ENCODE measurements at regions not wholly inside any gene's neighbourhood (a gene's known extent, or its start where the extent isn't known, plus 50 kb on each side); places are given as distances from the start of the nearest gene placed in this dataset.

GRCh38 chr13:97072297-97072696 lies 78.0 kb upstream of the OXGR1 start:
- H2AFZ ChIP-seq (ENCODE audit: low read length) = no peak overlapping the region
- H3K27ac ChIP-seq (ENCODE audit: insufficient read depth, low read length) = no peak overlapping the region
- H3K9ac ChIP-seq (ENCODE audit: insufficient read depth, low read length) = no peak overlapping the region
- H3K4me2 ChIP-seq (ENCODE audit: extremely low read depth, insufficient read depth, low read length) = no peak overlapping the region
- TF ChIP-seq, protein P1, sequence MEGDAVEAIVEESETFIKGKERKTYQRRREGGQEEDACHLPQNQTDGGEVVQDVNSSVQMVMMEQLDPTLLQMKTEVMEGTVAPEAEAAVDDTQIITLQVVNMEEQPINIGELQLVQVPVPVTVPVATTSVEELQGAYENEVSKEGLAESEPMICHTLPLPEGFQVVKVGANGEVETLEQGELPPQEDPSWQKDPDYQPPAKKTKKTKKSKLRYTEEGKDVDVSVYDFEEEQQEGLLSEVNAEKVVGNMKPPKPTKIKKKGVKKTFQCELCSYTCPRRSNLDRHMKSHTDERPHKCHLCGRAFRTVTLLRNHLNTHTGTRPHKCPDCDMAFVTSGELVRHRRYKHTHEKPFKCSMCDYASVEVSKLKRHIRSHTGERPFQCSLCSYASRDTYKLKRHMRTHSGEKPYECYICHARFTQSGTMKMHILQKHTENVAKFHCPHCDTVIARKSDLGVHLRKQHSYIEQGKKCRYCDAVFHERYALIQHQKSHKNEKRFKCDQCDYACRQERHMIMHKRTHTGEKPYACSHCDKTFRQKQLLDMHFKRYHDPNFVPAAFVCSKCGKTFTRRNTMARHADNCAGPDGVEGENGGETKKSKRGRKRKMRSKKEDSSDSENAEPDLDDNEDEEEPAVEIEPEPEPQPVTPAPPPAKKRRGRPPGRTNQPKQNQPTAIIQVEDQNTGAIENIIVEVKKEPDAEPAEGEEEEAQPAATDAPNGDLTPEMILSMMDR (conservative IDR thresholded peaks at IDR 0.05 in 1 of 2, IDR thresholded peaks at IDR 0.05 in 1 of 2; ENCODE audit: low read depth in 1 of 2, low read length in 2 of 2) = no peak
- no peak for TF ChIP-seq EZH2 (IDR thresholded peaks at IDR 0.05; ENCODE audit: low read length, missing control alignments)
- no peaks in the 10 kb centered on the region for H3K27me3 ChIP-seq (ENCODE audit: control insufficient read depth, insufficient read depth, low read length)
- H3K9me3 ChIP-seq (ENCODE audit: control insufficient read depth, insufficient read depth, low read depth, low read length) = no peaks in the 10 kb centered on the region
- H3K4me1 ChIP-seq (ENCODE audit: control insufficient read depth, extremely low read depth, insufficient read depth, low read length) = no peaks in the 10 kb centered on the region
- H3K79me2 ChIP-seq (ENCODE audit: control insufficient read depth, insufficient read depth, low read length) = no peaks in the 10 kb centered on the region
- no peak overlapping the region for H3K4me3 ChIP-seq (replicated peaks in 1 of 4; ENCODE audit: control extremely low read depth in 1 of 4, insufficient read depth in 1 of 4, low read depth in 3 of 4, low read length in 4 of 4)
- DNase-seq (ENCODE audit: low read depth in 2 of 2) = no peak
- no peaks in the 10 kb centered on the region for H3K36me3 ChIP-seq (ENCODE audit: control insufficient read depth, insufficient read depth, low read length)
- no peaks in the 10 kb centered on the region for H4K20me1 ChIP-seq (ENCODE audit: control insufficient read depth, extremely low read depth, insufficient read depth, low read length)

GRCh38 chr13:97074618-97075017 lies 80.3 kb upstream of the OXGR1 start:
- TF ChIP-seq, protein P1 (conservative IDR thresholded peaks at IDR 0.05 in 1 of 2, IDR thresholded peaks at IDR 0.05 in 1 of 2; ENCODE audit: low read depth in 1 of 2, low read length in 2 of 2) = no peak
- TF ChIP-seq EZH2 (IDR thresholded peaks at IDR 0.05; ENCODE audit: low read length, missing control alignments) = no peak
- Histone ChIP-seq H3K9me3 (ENCODE audit: control insufficient read depth, insufficient read depth, low read depth, low read length) (no peaks in the 10 kb centered on the region), H3K9ac (ENCODE audit: insufficient read depth, low read length) (no peak overlapping the region)

GRCh38 chr13:97076898-97077297 lies 82.6 kb upstream of the OXGR1 start:
- TF ChIP-seq, protein P1 (conservative IDR thresholded peaks at IDR 0.05 in 1 of 2, IDR thresholded peaks at IDR 0.05 in 1 of 2; ENCODE audit: low read depth in 1 of 2, low read length in 2 of 2) = no peak
- no peak for TF ChIP-seq EZH2 (IDR thresholded peaks at IDR 0.05; ENCODE audit: low read length, missing control alignments)
- Histone ChIP-seq H3K4me3 (replicated peaks in 1 of 4; ENCODE audit: control extremely low read depth in 1 of 4, insufficient read depth in 1 of 4, low read depth in 3 of 4, low read length in 4 of 4) (no peak overlapping the region), H3K9ac (ENCODE audit: insufficient read depth, low read length) (no peak overlapping the region), H3K27me3 (ENCODE audit: control insufficient read depth, insufficient read depth, low read length) (no peaks in the 10 kb centered on the region), H3K4me2 (ENCODE audit: extremely low read depth, insufficient read depth, low read length) (no peak overlapping the region), H3K9me3 (ENCODE audit: control insufficient read depth, insufficient read depth, low read depth, low read length) (no peaks in the 10 kb centered on the region), H2AFZ (ENCODE audit: low read length) (no peak overlapping the region), H3K36me3 (ENCODE audit: control insufficient read depth, insufficient read depth, low read length) (no peaks in the 10 kb centered on the region), H3K4me1 (ENCODE audit: control insufficient read depth, extremely low read depth, insufficient read depth, low read length) (no peaks in the 10 kb centered on the region), H3K79me2 (ENCODE audit: control insufficient read depth, insufficient read depth, low read length) (no peaks in the 10 kb centered on the region), H4K20me1 (ENCODE audit: control insufficient read depth, extremely low read depth, insufficient read depth, low read length) (no peaks in the 10 kb centered on the region), H3K27ac (ENCODE audit: insufficient read depth, low read length) (no peak overlapping the region)
- DNase-seq (ENCODE audit: low read depth in 2 of 2) = peak in 1 of 2 donors; percentile 15

More at GRCh38 chr13:97074618-97075017, 80.3 kb upstream of the OXGR1 start:
- Histone ChIP-seq H3K36me3 (ENCODE audit: control insufficient read depth, insufficient read depth, low read length) (no peaks in the 10 kb centered on the region), H2AFZ (ENCODE audit: low read length) (no peak overlapping the region), H4K20me1 (ENCODE audit: control insufficient read depth, extremely low read depth, insufficient read depth, low read length) (no peaks in the 10 kb centered on the region), H3K79me2 (ENCODE audit: control insufficient read depth, insufficient read depth, low read length) (no peaks in the 10 kb centered on the region), H3K27ac (ENCODE audit: insufficient read depth, low read length) (no peak overlapping the region), H3K27me3 (ENCODE audit: control insufficient read depth, insufficient read depth, low read length) (no peaks in the 10 kb centered on the region), H3K4me2 (ENCODE audit: extremely low read depth, insufficient read depth, low read length) (no peak overlapping the region), H3K4me3 (replicated peaks in 1 of 4; ENCODE audit: control extremely low read depth in 1 of 4, insufficient read depth in 1 of 4, low read depth in 3 of 4, low read length in 4 of 4) (no peak overlapping the region), H3K4me1 (ENCODE audit: control insufficient read depth, extremely low read depth, insufficient read depth, low read length) (no peaks in the 10 kb centered on the region)
- no peak for DNase-seq (ENCODE audit: low read depth in 2 of 2)

All from fibroblast of lung (primary cell).